NCI-H2171 (cell line): ENCODE measurements at regions not wholly inside any gene's neighbourhood (a gene's known extent, or its start where the extent isn't known, plus 50 kb on each side); places are given as distances from the start of the nearest gene placed in this dataset.

ENCODE experiments used
- DNase-seq: peaks from one replicate; lab custom pipeline; 2025; lab: John Stamatoyannopoulos, UW

DNA sequence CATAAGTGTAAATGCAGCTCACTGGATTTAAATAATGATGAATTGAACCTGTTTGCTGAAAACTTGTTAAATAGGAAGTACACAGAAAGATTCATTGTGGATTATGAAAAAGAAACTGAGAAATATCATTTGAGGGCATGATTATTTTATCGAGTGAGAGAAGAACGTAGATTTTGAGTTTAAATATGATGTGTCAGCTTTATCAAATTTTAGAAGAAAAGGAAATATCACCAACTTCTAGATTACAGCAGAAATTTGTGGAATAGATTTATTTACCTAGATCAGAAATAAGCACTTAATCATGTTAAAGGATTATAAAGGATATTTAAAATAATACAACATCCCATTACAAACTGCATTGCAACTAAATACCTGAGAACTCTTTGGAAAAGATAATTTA, 315.5 kb downstream of the ZPLD1 start:
- DNase-seq: no peak

DNA sequence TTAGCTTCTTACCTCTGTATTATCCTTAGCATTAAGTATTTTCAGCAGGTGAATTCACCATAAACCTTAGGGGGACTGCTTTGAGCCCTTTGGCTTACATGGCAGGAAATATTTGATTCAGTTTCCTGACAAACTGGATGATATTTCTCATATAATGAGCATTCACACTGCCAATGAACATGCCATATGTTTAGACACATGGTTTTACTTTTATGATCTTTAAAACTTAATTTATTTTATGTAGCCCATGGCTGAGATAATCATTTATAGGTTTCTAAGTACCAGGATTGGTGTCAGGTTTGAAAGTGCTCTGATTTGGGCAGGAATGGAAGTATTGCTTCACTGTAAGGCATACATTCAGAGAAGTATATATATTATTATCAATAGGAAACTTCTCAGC, 319.1 kb downstream of the ZPLD1 start:
- no peak for DNase-seq

GRCh38 chr3:102756706-102757105, 321.9 kb downstream of the ZPLD1 start:
- DNase-seq: no peak

DNA sequence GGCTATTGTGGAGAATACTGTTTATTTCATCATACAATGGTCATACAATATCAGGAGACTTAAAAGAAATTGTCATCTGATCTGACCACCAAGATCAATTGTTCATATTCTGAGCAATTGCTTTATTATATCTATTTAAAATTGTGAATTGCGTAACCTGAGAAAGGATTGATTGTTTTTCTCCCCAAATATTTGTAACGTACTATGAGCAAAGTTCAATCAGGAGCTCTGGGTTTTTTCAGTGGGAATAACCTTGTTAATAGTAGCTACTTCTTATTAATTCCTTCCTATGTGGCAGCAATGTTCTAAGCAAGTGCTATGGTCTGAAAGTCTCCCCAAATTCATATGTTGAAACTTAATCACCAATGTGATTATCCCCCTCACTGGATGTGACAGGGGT, 323.1 kb downstream of the ZPLD1 start:
- no peak for DNase-seq

DNA sequence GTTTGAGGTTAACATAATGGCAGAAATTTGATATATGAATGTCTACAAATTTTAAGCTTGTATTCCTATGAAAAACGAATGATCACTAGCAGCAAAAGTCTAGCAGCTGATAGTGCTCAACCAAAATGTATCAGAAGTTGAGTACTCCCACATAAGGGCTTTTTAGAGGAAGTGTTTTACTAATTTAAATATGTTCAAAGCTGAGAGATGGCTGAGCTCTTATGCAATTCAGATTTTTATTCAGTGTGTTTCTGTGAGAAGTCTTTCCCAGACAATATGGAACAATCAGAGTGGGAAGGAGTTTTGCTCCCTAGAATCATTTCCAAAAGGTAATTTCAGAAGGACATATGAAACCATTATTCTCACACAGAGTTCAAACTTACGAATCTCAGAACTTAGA, 327.0 kb downstream of the ZPLD1 start:
- no peak for DNase-seq

- DNase-seq: no peak
Measured at GRCh38 chr3:102790747-102791325, 356.0 kb downstream of the ZPLD1 start.

GRCh38 chr3:102791641-102792589, 357.1 kb downstream of the ZPLD1 start:
- no peak for DNase-seq

DNA sequence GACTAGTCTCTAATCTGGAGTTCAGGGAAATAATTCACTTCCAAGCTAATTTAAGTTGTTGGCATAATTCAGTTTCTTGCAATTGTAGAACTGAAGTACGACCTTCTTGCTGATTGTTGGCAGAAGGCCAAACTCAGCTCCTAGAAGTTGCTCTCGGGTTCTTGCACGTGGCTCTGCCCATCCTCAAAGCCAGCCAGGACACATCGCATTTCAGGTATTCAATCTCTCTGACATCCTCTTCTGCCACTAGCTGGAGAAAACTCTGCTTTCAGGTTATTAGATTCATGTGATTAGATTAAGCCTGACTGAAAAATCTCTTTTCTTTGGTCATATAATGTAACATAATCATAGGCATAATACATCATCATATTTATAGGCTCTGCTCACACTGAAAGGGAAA, 362.0 kb downstream of the ZPLD1 start:
- no peak for DNase-seq

DNA sequence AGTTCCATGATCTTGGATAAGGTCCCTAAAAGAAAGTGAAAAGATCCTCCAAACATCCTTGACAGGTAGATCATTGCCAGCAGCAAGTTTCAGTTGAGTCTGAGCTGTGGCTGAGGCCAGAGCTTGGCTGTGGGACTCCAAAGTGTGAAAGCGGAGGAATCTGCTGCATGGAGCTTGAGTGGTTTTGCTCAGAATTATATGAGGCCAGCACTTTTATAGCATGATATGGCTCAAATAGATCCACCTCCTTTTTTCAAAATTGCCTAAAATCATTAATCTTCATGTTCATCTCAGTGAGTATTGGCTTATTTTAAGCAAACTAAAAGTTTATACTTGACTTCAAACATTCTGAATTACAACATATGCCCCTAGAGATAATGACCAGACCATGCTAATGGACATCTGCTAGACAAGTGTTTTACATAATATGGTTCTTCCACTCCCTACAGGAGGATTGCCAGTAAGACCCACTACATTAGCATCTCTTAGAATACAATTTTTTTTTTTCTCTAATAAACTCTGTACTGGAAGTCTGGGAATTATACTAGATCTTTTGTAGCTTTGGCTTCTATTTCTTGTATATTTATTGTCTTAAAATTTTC, 368.1 kb downstream of the ZPLD1 start:
- DNase-seq: no peak

DNA sequence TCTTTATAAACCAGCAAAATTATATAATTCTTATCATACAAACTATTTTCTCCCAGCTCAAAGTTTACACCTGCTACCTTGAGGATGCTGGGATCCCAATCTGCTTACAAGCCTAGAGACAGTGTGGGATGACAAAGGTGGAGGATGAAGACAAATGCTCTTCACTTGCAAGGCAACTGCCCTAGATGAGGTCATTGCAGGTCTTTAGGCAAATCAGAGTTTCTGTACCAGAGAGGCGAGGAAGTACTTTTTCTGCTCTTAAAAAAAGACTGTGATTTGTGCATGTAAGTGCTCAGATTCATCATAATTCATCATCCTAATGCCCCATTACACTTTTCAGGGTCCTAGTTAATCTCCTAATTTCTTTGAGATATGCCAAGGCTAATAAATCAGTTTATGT, 376.1 kb downstream of the ZPLD1 start:
- DNase-seq: no peak

DNA sequence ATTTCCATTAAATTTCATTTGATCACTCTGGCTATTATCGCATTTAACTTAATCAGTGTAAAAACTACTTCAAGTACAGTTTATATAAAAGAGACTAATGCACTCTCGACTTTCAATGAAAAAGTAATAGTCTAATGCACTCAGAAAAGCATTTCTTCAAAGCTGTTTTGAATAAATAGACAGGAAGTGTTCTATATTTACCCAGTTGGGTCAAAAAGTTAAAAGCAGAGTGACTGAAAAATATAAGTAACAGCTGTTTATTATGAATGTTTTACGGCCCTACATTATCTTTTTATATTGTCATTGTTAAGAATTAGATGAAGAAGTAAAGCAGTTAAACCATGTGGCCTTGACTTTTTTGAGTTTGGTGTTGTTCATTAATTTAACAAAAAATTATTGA, 391.8 kb downstream of the ZPLD1 start:
- no peak for DNase-seq

- no peak for DNase-seq
Measured at GRCh38 chr3:102827386-102827785, 392.6 kb downstream of the ZPLD1 start.

- DNase-seq: no peak
Measured at GRCh38 chr3:102830415-102830814, 395.6 kb downstream of the ZPLD1 start.

DNA sequence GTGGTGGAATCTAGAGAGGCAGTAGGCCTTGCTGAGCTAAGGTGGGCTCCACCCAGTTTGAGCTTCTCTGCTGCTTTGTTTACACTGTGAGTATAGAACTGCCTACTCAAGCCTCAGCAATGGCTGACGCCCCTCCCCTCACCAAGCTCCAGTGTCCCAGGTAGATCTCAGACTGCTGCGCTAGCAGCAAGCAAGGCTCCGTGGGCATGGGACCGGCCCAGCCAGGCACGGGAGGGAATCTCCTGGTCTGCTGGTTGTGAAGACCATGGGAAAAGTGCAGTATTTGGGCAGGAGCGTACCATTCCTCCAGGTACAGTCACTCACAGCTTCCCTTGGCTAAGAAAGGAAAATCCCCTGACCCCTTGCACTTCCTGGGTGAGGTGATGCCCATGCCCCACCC, 407.1 kb downstream of the ZPLD1 start:
- no peak for DNase-seq

GRCh38 chr3:102866845-102867244, 432.0 kb downstream of the ZPLD1 start:
- DNase-seq: no peak

DNA sequence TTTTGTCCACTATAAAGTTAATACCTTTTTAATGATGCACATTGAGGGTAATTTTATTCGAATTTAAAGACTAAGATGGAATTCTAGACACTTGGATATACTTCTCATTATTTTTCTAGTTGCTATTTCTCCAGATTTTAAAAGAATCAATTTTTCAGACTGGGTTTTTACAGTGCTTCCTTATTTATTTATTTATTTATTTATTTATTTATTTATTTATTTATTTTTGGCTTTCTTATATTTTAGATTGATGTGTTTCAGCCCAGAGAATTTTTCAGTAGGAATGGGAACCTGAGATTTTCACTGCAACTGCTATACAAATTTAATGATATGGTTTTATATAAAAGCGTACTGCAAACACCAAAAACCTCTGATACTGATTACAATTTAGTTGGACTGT, 448.7 kb downstream of the ZPLD1 start:
- no peak for DNase-seq

- no peak for DNase-seq
Measured at GRCh38 chr3:102885289-102885688, 450.5 kb downstream of the ZPLD1 start.

- no peak for DNase-seq
Measured at GRCh38 chr3:102887431-102887830, 452.6 kb downstream of the ZPLD1 start.

DNA sequence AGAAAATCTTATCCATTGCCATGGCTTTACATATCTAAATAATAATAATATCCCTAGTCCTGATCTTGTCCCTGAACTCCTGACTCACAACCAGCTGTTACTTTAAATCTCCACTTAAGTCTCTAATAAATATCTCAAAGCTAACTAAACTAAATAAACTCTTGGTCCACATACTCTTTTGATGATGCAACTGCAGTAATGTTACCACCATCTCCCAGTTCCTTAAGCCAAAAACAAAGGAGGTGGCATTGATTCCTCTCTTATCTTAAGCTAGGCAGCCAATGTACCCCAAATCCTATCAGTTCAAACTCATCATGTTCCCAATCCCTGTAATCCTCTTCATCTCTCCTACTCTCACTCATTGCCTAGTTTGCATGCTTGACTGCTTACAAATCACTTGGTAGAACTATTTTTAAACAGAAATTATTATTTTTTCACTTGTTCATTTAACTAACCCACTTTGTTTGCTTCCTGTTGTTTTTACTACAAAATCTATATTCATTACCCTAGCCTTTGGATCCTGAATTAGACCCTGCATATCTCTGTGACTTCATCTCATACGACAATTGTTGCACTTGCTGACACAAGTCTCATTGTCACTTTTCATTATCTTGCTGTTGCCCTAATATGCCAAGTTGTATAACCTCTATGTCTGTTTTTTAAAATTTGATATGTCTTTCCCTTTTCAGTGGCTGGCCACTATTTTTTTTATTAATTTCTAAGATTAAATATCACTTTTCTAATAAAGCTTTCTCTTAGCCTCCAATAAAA, 462.2 kb downstream of the ZPLD1 start:
- DNase-seq: no peak

DNA sequence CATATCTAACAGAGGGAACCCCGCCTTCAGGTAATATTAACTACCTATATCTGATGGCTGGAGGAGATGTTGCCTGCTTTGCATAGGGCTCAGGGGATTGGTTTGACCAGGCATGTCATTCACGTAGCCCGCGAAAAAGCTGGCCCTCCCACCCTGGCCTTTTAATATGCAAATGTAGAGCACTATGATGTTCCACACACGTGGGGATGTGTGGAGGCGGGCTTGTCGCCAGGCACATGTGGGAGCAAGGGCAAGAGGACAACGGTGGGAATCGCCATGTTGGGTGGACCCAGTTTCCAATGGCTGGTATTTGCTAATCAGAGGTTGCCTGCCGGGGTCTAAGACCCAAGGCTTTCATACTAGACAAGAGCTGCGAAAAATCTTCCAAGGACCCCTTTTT, 469.8 kb downstream of the ZPLD1 start:
- DNase-seq: no peak

GRCh38 chr3:102905811-102906210, 471.0 kb downstream of the ZPLD1 start:
- DNase-seq: no peak

DNA sequence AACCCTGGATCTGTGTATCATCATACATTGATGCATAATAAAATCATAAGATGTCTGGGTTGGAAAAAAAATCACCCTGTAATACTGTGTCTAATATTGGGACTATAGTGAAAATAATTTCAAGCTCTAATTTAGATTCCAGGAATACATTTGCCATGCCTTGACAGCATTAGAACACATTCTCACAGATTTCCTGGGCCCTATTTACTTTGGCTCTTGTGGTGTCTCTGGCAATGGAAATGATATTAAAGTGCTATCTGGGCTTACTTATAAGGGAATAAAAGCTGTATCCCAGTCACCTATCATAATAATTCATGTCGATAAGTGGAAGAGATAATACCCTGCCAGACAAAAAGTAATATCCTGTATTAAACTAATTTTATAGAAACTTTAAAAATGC, 472.0 kb downstream of the ZPLD1 start:
- no peak for DNase-seq

GRCh38 chr3:102909904-102910303, 475.1 kb downstream of the ZPLD1 start:
- DNase-seq: no peak
